ENCODE measurements at regions not wholly inside any gene's neighbourhood (a gene's known extent, or its start where the extent isn't known, plus 50 kb on each side); places are given as distances from the start of the nearest gene placed in this dataset.

DNA sequence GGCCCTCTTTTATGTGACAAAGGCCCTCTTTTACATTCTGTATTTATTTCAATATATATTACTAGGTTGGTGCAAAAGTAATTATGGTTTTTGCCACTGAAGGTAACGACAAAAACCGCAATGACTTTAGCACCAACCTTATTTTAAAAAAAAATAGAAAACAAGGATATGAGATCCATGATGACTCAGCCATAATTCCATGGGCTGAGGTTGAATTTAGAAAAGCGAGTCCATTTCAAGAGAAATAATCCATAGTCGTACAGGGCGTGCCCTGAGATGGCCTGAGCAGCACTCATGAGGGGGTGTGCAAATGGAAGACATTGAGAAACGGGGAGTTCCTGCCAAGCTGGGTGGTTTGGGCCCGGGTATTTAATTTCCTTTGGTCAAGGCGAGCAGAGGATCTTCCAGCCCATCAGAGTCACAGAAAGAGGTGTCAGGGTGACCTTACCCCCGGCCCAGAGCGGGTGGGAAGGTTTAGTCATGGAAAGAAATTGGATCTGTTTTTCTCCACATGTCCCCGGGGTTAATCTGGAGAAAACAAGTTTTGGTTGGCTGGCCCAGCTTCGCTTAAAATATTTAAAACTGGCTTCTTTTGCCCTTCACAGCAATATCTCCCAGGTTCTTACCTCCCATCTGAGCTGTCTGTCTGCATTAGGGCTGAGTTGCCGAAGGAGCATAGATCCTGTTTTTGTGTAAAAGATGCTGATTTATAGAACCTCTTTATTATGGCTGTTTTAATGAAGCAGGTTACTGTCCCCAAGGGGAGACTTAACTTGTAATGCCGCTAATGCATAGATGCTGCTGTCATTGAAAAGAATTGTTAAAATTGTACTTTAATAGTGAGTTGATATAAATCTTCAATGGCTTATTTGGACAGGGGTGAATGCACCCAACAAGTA is 255.6 kb downstream of the PREX1 start:
- no peak overlapping the region for H3K27ac ChIP-seq
- no peak for TF ChIP-seq Cebpa-rat (IDR thresholded peaks at IDR 0.05)
- H3K9ac ChIP-seq = no peak overlapping the region

DNA sequence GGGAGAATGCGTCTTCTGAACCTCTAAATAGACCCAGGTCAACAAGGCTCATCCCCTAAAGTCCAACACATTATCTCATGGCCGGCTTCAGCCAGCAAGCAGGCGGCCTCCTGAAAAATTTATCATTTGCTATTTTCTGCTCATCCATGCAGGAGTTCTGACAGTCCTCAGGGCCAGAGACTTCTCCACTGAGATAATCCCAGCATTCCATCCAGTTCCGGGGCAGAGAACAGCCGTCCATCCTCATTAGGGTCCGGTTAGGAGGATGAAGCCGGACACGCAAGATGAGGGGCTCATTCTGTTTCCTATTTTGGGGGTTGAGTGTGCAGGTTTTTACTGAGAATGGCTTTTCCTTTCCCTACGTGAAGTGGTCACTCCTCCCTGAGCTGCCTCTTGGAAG is 258.1 kb downstream of the PREX1 start:
- Histone ChIP-seq H4K20me1 (no peaks in the 10 kb centered on the region), H3K4me1 (peaks cover 18% of the 10 kb centered on the region), H3K27me3 (no peaks in the 10 kb centered on the region), H3K9me3 (peaks cover under 1% of the 10 kb centered on the region; the same call in 1 of the 2 replicates), H3K36me3 (no peaks in the 10 kb centered on the region), H3K27ac (no peak overlapping the region), H3K4me2 (no peak overlapping the region), H3K4me3 (no peak overlapping the region), H3K9ac (no peak overlapping the region)
- no peak for TF ChIP-seq Cebpa-rat (IDR thresholded peaks at IDR 0.05)

More for the DNA sequence above, 255.6 kb downstream of the PREX1 start:
- no peaks in the 10 kb centered on the region for H3K27me3 ChIP-seq
- H4K20me1 ChIP-seq = no peaks in the 10 kb centered on the region
- no peaks in the 10 kb centered on the region for H3K36me3 ChIP-seq
- H3K9me3 ChIP-seq = no peaks in the 10 kb centered on the region
- H3K4me1 ChIP-seq = peaks cover 18% of the 10 kb centered on the region
- no peak overlapping the region for H3K4me2 ChIP-seq
- H3K4me3 ChIP-seq = no peak overlapping the region

DNA sequence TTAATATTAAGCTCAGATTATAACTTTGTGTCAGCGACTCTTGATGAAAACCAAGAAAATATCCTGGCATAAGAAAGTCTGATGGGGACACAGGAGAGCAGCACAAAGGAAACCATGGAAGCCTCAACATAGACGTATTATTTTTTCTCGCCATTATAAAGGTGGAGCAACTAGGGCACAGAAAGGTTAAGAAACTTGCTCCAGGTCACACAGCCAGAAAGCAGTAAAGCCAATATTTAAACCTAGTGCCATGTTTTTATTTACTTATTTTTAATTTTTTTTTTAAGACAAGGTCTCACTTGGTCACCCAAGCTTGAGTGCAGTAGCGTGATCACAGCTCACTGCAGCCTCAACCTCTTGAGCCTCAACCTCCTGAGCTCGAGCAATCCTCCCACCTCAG is 259.3 kb downstream of the PREX1 start:
- peaks cover 12% of the 10 kb centered on the region for H3K9me3 ChIP-seq
- H3K27me3 ChIP-seq = no peaks in the 10 kb centered on the region
- H3K9ac ChIP-seq = no peak overlapping the region
- no peak overlapping the region for H3K4me3 ChIP-seq
- no peaks in the 10 kb centered on the region for H3K36me3 ChIP-seq
- no peak overlapping the region for H3K4me2 ChIP-seq
- H3K27ac ChIP-seq = no peak overlapping the region
- TF ChIP-seq Cebpa-rat (IDR thresholded peaks at IDR 0.05) = no peak
- H4K20me1 ChIP-seq = no peaks in the 10 kb centered on the region
- peaks cover 18% of the 10 kb centered on the region for H3K4me1 ChIP-seq

DNA sequence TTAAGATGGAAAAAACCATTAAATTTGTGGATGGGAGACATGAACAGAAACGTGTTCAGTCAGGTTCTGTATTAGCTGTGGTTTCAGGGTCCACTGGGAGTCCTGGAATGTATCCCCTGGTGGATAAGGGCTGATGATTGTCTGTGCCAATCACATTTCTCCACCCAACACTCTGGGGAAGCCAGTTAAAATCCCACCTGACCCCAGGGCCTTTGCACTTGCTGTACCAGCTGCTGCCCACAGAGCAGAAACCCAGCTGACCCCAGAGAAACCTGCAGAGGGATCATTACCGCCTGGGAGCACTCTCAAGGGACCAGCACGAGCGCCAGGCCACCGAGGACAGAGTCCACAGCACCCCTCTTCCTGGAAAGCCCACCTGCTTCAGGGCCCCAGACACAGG is 260.7 kb downstream of the PREX1 start:
- TF ChIP-seq Cebpa-rat (IDR thresholded peaks at IDR 0.05) = no peak
- no peak overlapping the region for H3K4me2 ChIP-seq
- H3K9ac ChIP-seq = no peak overlapping the region
- H4K20me1 ChIP-seq = no peaks in the 10 kb centered on the region
- no peak overlapping the region for H3K27ac ChIP-seq
- H3K4me3 ChIP-seq = no peak overlapping the region
- H3K36me3 ChIP-seq = no peaks in the 10 kb centered on the region
- H3K9me3 ChIP-seq = peaks cover 12% of the 10 kb centered on the region
- H3K27me3 ChIP-seq = no peaks in the 10 kb centered on the region
- peaks cover 18% of the 10 kb centered on the region for H3K4me1 ChIP-seq

DNA sequence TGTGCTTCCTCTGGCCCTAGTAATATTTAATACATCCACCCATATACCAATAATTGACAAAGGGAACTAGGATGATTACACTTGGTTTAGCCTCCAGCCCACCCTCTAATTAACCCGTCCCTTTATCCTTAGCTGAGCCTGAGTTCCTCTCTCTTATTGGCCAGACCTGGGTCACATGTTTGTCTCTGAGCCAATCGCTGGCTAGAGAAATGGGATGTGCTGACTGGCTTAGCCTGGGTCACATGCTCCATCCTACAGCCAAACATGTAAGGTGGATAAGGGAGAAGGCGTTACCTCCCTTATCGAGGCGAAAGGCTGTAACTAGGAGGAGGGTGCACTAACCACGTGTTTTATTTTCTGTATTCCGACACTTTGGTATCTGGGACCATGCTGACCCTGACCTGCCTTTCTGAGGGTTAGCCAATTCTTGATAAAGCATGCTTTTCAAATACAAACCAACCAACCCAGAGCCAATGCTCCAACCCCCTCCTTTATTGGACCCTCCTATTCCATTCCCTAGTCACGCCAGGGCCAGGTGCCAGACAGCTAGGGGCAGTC is 262.7 kb downstream of the PREX1 start:
- H3K4me2 ChIP-seq = no peak overlapping the region
- H3K9me3 ChIP-seq = peaks cover 12% of the 10 kb centered on the region
- TF ChIP-seq Cebpa-rat (IDR thresholded peaks at IDR 0.05) = no peak
- H3K27me3 ChIP-seq = no peaks in the 10 kb centered on the region
- no peaks in the 10 kb centered on the region for H4K20me1 ChIP-seq
- H3K36me3 ChIP-seq = no peaks in the 10 kb centered on the region
- peaks cover 13% of the 10 kb centered on the region for H3K4me1 ChIP-seq
- H3K9ac ChIP-seq = no peak overlapping the region
- no peak overlapping the region for H3K27ac ChIP-seq
- no peak overlapping the region for H3K4me3 ChIP-seq

DNA sequence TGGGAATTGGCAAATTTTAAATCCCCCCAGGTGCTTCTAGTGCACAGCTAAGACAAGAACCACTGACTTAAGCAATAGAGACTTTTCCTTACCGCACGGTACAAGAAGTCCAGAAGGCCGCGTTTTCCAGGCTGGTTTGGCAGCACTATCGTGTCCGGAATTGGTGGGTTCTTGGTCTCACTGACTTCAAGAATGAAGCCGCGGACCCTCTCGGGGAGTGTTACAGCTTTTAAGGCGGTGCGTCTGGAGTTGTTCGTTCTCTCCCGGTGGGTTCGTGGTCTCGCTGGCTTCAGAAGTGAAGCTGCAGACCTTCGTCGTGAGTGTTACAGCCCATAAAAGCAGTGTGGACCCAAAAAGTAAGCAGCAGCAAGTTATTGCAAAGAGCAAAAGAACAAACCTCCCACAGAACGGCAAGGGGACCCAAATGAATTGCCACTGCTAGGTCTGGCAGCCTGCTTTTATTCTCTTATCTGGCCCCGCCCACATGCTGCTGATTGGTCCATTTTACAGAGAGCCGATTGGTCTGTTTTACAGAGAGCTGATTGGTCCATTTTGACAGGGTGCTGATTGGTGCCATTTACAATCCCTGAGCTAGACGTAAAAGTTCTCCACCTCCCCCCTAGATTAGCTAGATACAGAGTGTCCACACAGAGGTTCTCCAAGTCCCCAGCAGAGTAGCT is 264.5 kb downstream of the PREX1 start:
- Histone ChIP-seq H3K9ac (no peak overlapping the region), H3K4me2 (no peak overlapping the region), H3K9me3 (peaks cover 12% of the 10 kb centered on the region), H3K4me3 (no peak overlapping the region), H3K36me3 (no peaks in the 10 kb centered on the region), H3K27ac (no peak overlapping the region), H4K20me1 (no peaks in the 10 kb centered on the region), H3K27me3 (no peaks in the 10 kb centered on the region), H3K4me1 (peaks cover 10% of the 10 kb centered on the region; the same call in 1 of the 2 replicates)
- TF ChIP-seq Cebpa-rat (IDR thresholded peaks at IDR 0.05) = no peak

DNA sequence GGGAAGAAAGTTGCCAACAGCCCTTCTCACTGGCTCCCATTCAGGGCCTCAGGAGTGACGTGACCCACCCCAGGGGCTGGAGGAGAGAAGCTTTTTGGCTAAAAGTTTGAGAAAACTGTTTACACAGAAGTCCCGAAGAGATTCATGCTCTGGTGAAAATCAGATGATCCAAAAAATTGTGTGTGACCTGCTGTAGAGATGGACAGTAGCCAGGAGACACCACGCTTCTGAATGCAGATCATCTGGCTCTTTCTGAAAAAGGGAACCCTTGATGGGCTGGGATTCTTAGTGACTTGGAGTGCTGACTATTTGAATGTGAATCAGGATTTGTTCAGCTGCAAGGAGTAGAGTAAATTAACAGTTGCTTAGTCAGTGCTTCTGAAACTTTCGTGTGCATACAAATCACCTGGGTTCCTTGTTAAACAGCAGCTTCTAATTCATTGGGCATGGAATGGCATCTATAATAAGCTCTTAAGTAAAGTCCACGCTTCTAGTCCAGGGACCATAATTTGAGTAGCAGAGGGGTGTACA is 265.1 kb downstream of the PREX1 start:
- no peaks in the 10 kb centered on the region for H3K36me3 ChIP-seq
- no peak overlapping the region for H3K27ac ChIP-seq
- H3K27me3 ChIP-seq = no peaks in the 10 kb centered on the region
- no peak for TF ChIP-seq Cebpa-rat (IDR thresholded peaks at IDR 0.05)
- no peak overlapping the region for H3K4me3 ChIP-seq
- H4K20me1 ChIP-seq = no peaks in the 10 kb centered on the region
- H3K4me2 ChIP-seq = no peak overlapping the region
- 0 out of 2 replicates have a peak, but pooled peaks cover 4% of the 10 kb centered on the region for H3K4me1 ChIP-seq
- H3K9me3 ChIP-seq = peaks cover 12% of the 10 kb centered on the region
- H3K9ac ChIP-seq = no peak overlapping the region

DNA sequence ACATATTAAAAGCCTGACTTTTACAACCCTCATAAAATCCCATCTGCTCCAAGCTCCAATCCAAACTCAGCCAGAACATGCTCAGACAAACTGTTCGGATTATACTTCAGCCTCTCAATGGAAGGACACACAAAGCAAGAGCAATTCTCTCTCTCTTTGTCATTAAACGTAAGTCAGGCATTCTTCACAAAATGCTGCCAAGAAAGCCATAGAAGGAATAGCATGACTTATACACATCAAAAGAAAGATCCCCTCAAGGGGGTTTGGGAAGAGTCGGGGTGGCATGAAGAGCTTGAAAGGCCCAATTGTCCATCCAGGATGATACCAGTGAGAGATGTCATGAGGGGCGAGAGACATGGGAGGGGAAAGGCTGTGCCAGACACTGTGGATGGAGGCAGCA is 268.9 kb downstream of the PREX1 start:
- no peak for TF ChIP-seq Cebpa-rat (IDR thresholded peaks at IDR 0.05)
- H3K27ac ChIP-seq = no peak overlapping the region
- H4K20me1 ChIP-seq = no peaks in the 10 kb centered on the region
- no peaks in the 10 kb centered on the region for H3K36me3 ChIP-seq
- H3K9me3 ChIP-seq = peaks cover 3% of the 10 kb centered on the region
- H3K4me3 ChIP-seq = no peak overlapping the region
- H3K27me3 ChIP-seq = no peaks in the 10 kb centered on the region
- H3K4me2 ChIP-seq = no peak overlapping the region
- 0 out of 2 replicates have a peak, but pooled peaks cover 3% of the 10 kb centered on the region for H3K4me1 ChIP-seq
- H3K9ac ChIP-seq = no peak overlapping the region

DNA sequence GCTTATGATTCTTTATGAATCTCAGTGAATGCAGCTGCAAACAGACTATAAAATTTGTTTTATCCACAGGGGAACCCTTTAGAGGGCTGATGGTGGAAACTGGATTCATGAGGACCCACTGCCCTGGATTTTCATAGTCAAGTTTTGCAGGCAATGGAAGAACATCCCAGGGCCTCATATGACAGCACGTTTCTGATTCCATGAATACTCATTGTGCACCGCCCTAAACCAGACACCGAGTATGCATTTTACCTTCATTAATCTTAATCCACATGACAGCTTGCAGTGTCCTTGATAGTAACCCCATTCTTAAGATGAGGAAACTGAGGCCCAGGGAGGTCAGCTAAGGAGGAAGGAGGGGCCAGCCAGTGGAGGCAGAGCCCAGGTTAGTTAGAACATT is 270.4 kb downstream of the PREX1 start:
- Histone ChIP-seq H4K20me1 (no peaks in the 10 kb centered on the region), H3K27ac (no peak overlapping the region), H3K9me3 (no peaks in the 10 kb centered on the region), H3K4me1 (0 out of 2 replicates have a peak, but pooled peaks cover 3% of the 10 kb centered on the region), H3K27me3 (no peaks in the 10 kb centered on the region), H3K4me2 (no peak overlapping the region), H3K4me3 (no peak overlapping the region), H3K36me3 (no peaks in the 10 kb centered on the region), H3K9ac (no peak overlapping the region)
- no peak for TF ChIP-seq Cebpa-rat (IDR thresholded peaks at IDR 0.05)

Measured in BLaER1 (cell line).